Spleen (tissue), 11 donors: ENCODE measurements at regions not wholly inside any gene's neighbourhood (a gene's known extent, or its start where the extent isn't known, plus 50 kb on each side); places are given as distances from the start of the nearest gene placed in this dataset.

Experiments
- DNase-seq: peaks from one replicate; pipeline ENCODE4 v3.0.0-alpha.2; 2020
- H3K27ac ChIP-seq, 8 donors: fragments of 200-600 bp; sonication (generic) in 7 of 8; 1 replicate in 4 of 8; 2 replicates in 4 of 8; pipeline versions ENCODE4 v1.5.0 to v1.8.0; 2016 to 2021; ENCODE audit warnings: inconsistent platforms in 4 of 8, mild to moderate bottlenecking in 4 of 8, moderate library complexity in 1 of 8
- H3K27me3 ChIP-seq, 7 donors: fragments of 200-600 bp; sonication (generic) in 6 of 7; replicated peaks in 1 of 7; 1 replicate in 4 of 7; 2 replicates in 3 of 7; pipeline versions ENCODE4 v1.5.0 to v1.8.0; 2016 to 2021; ENCODE audit warnings: inconsistent platforms in 3 of 7, mild to moderate bottlenecking in 1 of 7
- H3K36me3 ChIP-seq, 6 donors: fragments of 200-600 bp; sonication (generic) in 5 of 6; 1 replicate in 4 of 6; 2 replicates in 2 of 6; pipeline versions ENCODE4 v1.5.0 to v1.8.0; 2016 to 2021; ENCODE audit warnings: inconsistent platforms in 2 of 6
- H3K4me1 ChIP-seq, 6 donors: fragments of 200-600 bp; sonication (generic) in 5 of 6; 1 replicate in 3 of 6; 2 replicates in 3 of 6; pipeline versions ENCODE4 v1.5.0 to v1.8.0; 2016 to 2021; ENCODE audit warnings: inconsistent platforms in 3 of 6
- H3K4me3 ChIP-seq, 8 donors: fragments of 200-600 bp; sonication (generic) in 7 of 8; 1 replicate in 4 of 8; 2 replicates in 4 of 8; pipeline versions ENCODE4 v1.5.0 to v1.8.0; 2016 to 2021; ENCODE audit warnings: inconsistent platforms in 4 of 8, mild to moderate bottlenecking in 4 of 8, moderate library complexity in 2 of 8
- H3K9me3 ChIP-seq, 8 donors: fragments of 200-600 bp; sonication (generic) in 7 of 8; 1 replicate in 4 of 8; 2 replicates in 4 of 8; pipeline versions ENCODE4 v1.5.0 to v1.8.0; 2016 to 2021; ENCODE audit warnings: inconsistent platforms in 4 of 8
- CTCF ChIP-seq, 11 experiments: fragments of 200-600 bp in 7 of 11; fragments of 450-650 bp in 4 of 11; sonication (generic) in 4 of 11; IDR thresholded peaks in 8 of 11; conservative IDR thresholded peaks in 3 of 11; 1 replicate in 7 of 11; 2 replicates in 4 of 11; pipeline versions ENCODE4 v1.4.0 to v1.8.0; 2016 to 2021; ENCODE audit warnings: antibody characterized with exemption in 11 of 11, inconsistent platforms in 4 of 11, mild to moderate bottlenecking in 1 of 11
- POLR2A ChIP-seq, 3 donors: fragments of 450-650 bp; IDR thresholded peaks; one replicate each; pipeline ENCODE4 v1.5.1; 2017; ENCODE audit warnings: antibody characterized with exemption in 3 of 3, mild to moderate bottlenecking in 1 of 3
- POLR2AphosphoS5 ChIP-seq, 3 donors: sonication (generic); formaldehyde crosslinking; IDR thresholded peaks; one replicate each; pipeline ENCODE4 v1.5.1; 2017; ENCODE audit warnings: antibody characterized with exemption in 3 of 3
- WGBS, 5 donors: extraction: QIAGEN DNeasy Blood & Tissue Kit in 3 of 5; methylation state at CpG; one replicate each; pipeline versions ENCODE4 v1.1.5 to v1.1.7; 2013 to 2018; 5-methylcytosine and 5-hydroxymethylcytosine counted together
- intact Hi-C: fragments of 100-400 bp; cut with DNase I; formaldehyde crosslinking; loops from one replicate; pipeline ENCODE4 v1.15.0; 2023; ENCODE audit warnings: low total_unique reads
- donor health status: healthy with polysubstance abuse.
- donor health status: DM: no; HTN: no; CAD: no; lungs with moderate emphysema.
- donor health status: DM: no; HTN: no; CAD: no.
- donor health status: Bipolar disorder and iron deficiency.
- donor health status: healthy.
- donor health status: DM: no; HTN: no; CAD: no.
- donor health status: DM: yes; HTN: yes; CAD: no.

- WGBS, 5 donors: 90 to 94% (median 93%) methylated on average over 6 of the region's 6 CpGs
- DNase-seq: no peak
- H3K9me3 ChIP-seq: no peaks in the 10 kb centered on the region
These were observed 128.8 kb downstream of the LMNTD1 start for GRCh38 chr12:25424211-25424731.

GRCh38 chr12:25423355-25424050 is 129.6 kb downstream of the LMNTD1 start:
- TF ChIP-seq POLR2A (IDR thresholded peaks at IDR 0.05): no peak
- TF ChIP-seq POLR2AphosphoS5 (IDR thresholded peaks at IDR 0.05): no peak
- no peak for TF ChIP-seq CTCF (IDR thresholded peaks at IDR 0.05 in 8 of 11, conservative IDR thresholded peaks at IDR 0.05 in 3 of 11)
- no peak overlapping the region for H3K27ac ChIP-seq
- H3K27me3 ChIP-seq: no peaks in the 10 kb centered on the region
- H3K9me3 ChIP-seq: no peaks in the 10 kb centered on the region
- H3K4me1 ChIP-seq: no peaks in the 10 kb centered on the region
- H3K4me3 ChIP-seq: no peak overlapping the region
- WGBS, 5 donors: 88 to 93% (median 90%) methylated on average over 11 of the region's 11 CpGs
- DNase-seq: no peak
- no peaks in the 10 kb centered on the region for H3K36me3 ChIP-seq
- intact Hi-C loops: no loop called here

More at GRCh38 chr12:25424211-25424731, 128.8 kb downstream of the LMNTD1 start:
- TF ChIP-seq POLR2AphosphoS5 (IDR thresholded peaks at IDR 0.05): no peak
- no peak for TF ChIP-seq POLR2A (IDR thresholded peaks at IDR 0.05)
- no peak for TF ChIP-seq CTCF (IDR thresholded peaks at IDR 0.05 in 8 of 11, conservative IDR thresholded peaks at IDR 0.05 in 3 of 11)
- Histone ChIP-seq H3K4me3 (no peak overlapping the region), H3K27ac (no peak overlapping the region), H3K4me1 (no peaks in the 10 kb centered on the region), H3K27me3 (no peaks in the 10 kb centered on the region), H3K36me3 (no peaks in the 10 kb centered on the region)
- intact Hi-C loops: no loop called here

- no peak overlapping the region for H3K27ac ChIP-seq
- no peaks in the 10 kb centered on the region for H3K27me3 ChIP-seq
- H3K36me3 ChIP-seq: no peaks in the 10 kb centered on the region
- no peaks in the 10 kb centered on the region for H3K4me1 ChIP-seq
- no peak for TF ChIP-seq CTCF (IDR thresholded peaks at IDR 0.05 in 8 of 11, conservative IDR thresholded peaks at IDR 0.05 in 3 of 11)
- no peak for TF ChIP-seq POLR2A (IDR thresholded peaks at IDR 0.05)
- TF ChIP-seq POLR2AphosphoS5 (IDR thresholded peaks at IDR 0.05): no peak
- 75 to 95% (median 89%) methylated on average over 1 of the region's 1 CpG for WGBS, 5 donors
- intact Hi-C loops: no loop called here
- DNase-seq: no peak
- no peak overlapping the region for H3K4me3 ChIP-seq
- H3K9me3 ChIP-seq: no peaks in the 10 kb centered on the region
These were observed 130.8 kb downstream of the LMNTD1 start for GRCh38 chr12:25422241-25422640.

- H3K27ac ChIP-seq: no peak overlapping the region
- 89 to 97% (median 96%) methylated on average over 2 of the region's 2 CpGs for WGBS, 5 donors
- no peak for DNase-seq
- H3K9me3 ChIP-seq: no peaks in the 10 kb centered on the region
- H3K4me3 ChIP-seq: no peak overlapping the region
- TF ChIP-seq POLR2AphosphoS5 (IDR thresholded peaks at IDR 0.05) (no peak), CTCF (IDR thresholded peaks at IDR 0.05 in 8 of 11, conservative IDR thresholded peaks at IDR 0.05 in 3 of 11) (no peak), POLR2A (IDR thresholded peaks at IDR 0.05) (no peak)
- no peaks in the 10 kb centered on the region for H3K36me3 ChIP-seq
- H3K4me1 ChIP-seq: no peaks in the 10 kb centered on the region
- no peaks in the 10 kb centered on the region for H3K27me3 ChIP-seq
- intact Hi-C loops: no loop called here
These were observed 131.4 kb downstream of the LMNTD1 start for GRCh38 chr12:25421651-25422167.
